ENCODE measurements at regions not wholly inside any gene's neighbourhood (a gene's known extent, or its start where the extent isn't known, plus 50 kb on each side); places are given as distances from the start of the nearest gene placed in this dataset.

DNA sequence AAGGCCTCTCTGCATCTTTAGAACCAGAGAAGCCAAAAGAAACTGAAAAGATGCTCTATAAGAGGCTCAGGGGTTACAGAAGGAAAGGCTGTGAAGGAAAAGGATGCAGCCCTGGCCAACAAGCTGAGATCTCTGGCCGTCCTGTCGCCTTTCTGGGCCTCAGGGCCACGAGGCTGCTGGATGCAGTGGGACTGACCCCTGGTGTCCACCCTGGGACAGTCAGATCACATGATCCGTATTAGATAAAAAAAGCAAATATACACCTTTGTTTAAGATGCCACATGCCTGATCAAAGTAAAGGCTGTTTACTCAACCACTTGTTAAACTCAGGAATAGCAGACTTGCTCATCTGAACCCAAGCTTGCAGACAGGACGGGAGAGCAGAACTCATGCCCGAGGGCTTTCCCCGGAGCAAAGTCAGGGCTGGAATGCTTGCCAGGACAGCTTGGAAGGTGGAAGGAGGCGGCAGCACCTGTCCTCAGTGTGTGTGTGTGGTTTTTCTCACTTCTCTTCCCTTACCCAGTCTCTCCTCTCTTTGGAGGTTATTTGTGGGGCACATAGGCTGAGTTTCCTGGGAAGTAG, 206.5 kb upstream of the TSHZ3 start:
- DNase-seq (ENCODE audit: low read depth, low spot score): no peak

- DNase-seq (ENCODE audit: low read depth, low spot score): no peak
These were observed 210.3 kb upstream of the TSHZ3 start for GRCh38 chr19:31559494-31559893.

- no peak for DNase-seq (ENCODE audit: low read depth, low spot score)
These were observed 211.1 kb upstream of the TSHZ3 start for GRCh38 chr19:31560086-31561060.

DNA sequence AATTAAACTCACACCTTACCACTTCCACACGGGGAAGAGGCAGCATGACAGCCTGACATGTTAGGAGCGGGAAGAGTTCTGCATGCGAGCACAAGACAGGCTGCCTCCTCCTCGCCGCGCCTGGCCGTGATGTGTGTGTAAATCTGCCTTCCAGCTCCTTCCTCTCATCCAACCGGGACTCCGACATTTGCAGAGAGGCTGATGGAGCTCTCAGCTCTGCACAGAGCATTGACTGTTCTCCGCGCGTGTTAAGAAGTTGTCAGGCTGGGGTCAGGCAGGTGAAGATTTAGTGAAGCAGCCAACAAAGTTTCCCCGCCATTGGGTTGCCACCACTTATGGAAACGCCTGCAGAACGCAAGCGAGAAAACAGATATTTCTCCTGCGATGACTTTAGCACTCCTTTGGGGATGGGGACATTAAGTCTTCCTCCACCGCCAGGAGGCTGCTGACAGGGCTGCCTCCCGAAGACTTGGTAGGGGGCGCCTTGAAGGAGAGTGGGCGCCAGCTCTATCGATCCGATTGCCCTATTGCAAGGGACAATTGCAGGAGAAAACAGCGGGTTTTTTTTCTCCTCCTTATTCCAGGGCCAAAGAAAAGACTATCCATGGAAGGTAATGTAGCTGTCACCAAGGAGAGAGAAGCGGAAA, 213.9 kb upstream of the TSHZ3 start:
- no peak for DNase-seq (ENCODE audit: low read depth, low spot score)

GRCh38 chr19:31567776-31568175, 218.5 kb upstream of the TSHZ3 start:
- no peak for DNase-seq (ENCODE audit: low read depth, low spot score)

- DNase-seq (ENCODE audit: low read depth, low spot score): no peak
These were observed 219.5 kb upstream of the TSHZ3 start for GRCh38 chr19:31568724-31569123.

GRCh38 chr19:31570718-31571117, 221.5 kb upstream of the TSHZ3 start:
- DNase-seq (ENCODE audit: low read depth, low spot score): no peak

- no peak for DNase-seq (ENCODE audit: low read depth, low spot score)
These were observed 223.1 kb upstream of the TSHZ3 start for GRCh38 chr19:31572102-31572975.

GRCh38 chr19:31572976-31573298, 223.7 kb upstream of the TSHZ3 start:
- no peak for DNase-seq (ENCODE audit: low read depth, low spot score)

GRCh38 chr19:31574251-31574973, 225.2 kb upstream of the TSHZ3 start:
- no peak for DNase-seq (ENCODE audit: low read depth, low spot score)

GRCh38 chr19:31575846-31576335, 226.7 kb upstream of the TSHZ3 start:
- no peak for DNase-seq (ENCODE audit: low read depth, low spot score)

GRCh38 chr19:31578326-31578725, 229.1 kb upstream of the TSHZ3 start:
- no peak for DNase-seq (ENCODE audit: low read depth, low spot score)

DNA sequence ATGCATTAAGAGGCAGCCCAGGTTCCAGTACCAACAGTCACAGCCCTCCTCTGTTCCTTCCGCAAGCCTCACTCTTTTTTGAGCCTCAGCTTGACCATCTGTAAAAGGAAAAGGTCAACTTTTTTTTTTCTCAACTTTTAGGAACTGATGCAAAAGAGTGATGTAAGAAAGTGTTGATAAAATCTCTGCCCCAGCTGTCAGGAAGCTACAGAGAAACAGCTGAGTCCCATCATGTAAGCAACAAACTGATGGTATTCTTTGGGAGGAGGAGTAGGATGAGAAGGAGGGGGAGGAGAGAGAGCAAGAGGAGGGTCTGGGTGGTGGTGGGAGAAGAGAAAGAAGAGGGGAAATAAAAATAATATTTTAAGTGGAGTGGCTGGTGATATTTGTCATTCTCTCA, 233.9 kb upstream of the TSHZ3 start:
- no peak for DNase-seq (ENCODE audit: low read depth, low spot score)

DNA sequence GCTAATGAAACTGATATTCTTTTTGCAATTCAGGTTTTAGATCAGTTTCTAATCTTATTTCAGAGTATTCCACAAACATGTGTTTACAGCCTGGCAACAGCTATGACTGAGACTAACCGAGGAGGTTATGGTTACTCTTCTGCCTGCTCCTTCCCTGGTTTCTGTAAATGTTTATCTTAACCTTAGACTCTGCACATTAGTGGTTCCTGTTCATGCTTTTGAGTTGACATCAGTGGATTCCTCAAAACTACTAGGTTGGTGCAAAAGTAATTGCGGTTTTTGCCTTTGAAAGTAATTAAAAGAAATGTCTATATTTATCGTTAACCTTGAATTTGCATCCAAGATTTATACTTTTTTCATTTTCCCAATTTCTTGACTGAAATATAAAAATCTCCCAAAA, 237.0 kb upstream of the TSHZ3 start:
- no peak for DNase-seq (ENCODE audit: low read depth, low spot score)

GRCh38 chr19:31589109-31589508, 239.9 kb upstream of the TSHZ3 start:
- DNase-seq (ENCODE audit: low read depth, low spot score): no peak

DNA sequence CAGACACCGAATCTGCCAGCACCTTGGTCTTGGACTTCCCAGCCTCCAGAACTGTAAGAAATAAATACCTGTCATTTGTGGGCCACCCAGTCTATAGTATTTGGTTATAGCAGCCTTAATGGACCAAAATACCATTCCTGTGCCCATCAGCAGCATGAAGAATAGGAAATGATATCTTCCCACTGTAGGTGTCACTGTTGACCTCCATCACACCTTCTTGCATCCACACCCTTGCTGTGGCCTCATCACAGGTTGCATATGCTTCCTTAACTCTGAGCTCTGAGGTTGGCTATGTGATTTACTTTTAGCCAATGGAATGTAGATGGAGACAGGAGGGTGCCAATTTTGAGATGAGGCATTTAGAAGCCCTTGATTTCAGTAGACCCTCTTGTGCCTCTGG, 242.0 kb upstream of the TSHZ3 start:
- no peak for DNase-seq (ENCODE audit: low read depth, low spot score)

- DNase-seq (ENCODE audit: low read depth, low spot score): no peak
These were observed 243.2 kb upstream of the TSHZ3 start for GRCh38 chr19:31592456-31592855.

GRCh38 chr19:31594701-31595100, 245.5 kb upstream of the TSHZ3 start:
- no peak for DNase-seq (ENCODE audit: low read depth, low spot score)

GRCh38 chr19:31595521-31595920, 246.3 kb upstream of the TSHZ3 start:
- DNase-seq (ENCODE audit: low read depth, low spot score): no peak

- no peak for DNase-seq (ENCODE audit: low read depth, low spot score)
These were observed 247.5 kb upstream of the TSHZ3 start for GRCh38 chr19:31596751-31597150.

- DNase-seq (ENCODE audit: low read depth, low spot score): no peak
These were observed 248.4 kb upstream of the TSHZ3 start for GRCh38 chr19:31597616-31598015.

Measured in activated naive CD8-positive, alpha-beta T cell treated with anti-CD3 and anti-CD28 coated beads, Interleukin-2, amount 50 U/mL, for 16 hours (primary cell).